Tibial nerve (tissue), 4 donors: ENCODE measurements at regions not wholly inside any gene's neighbourhood (a gene's known extent, or its start where the extent isn't known, plus 50 kb on each side); places are given as distances from the start of the nearest gene placed in this dataset.

Experiments
- DNase-seq, 2 donors: peaks; one replicate each; pipeline ENCODE4 v3.0.0-alpha.2; 2019; ENCODE audit warnings: low spot score in 2 of 2
- H3K27ac ChIP-seq, 4 donors: fragments of 200-600 bp; sonication (generic) in 3 of 4; one replicate each; pipeline ENCODE4 v1.5.1; 2017 to 2019; ENCODE audit warnings: mild to moderate bottlenecking in 1 of 4
- H3K27me3 ChIP-seq, 2 donors: fragments of 200-600 bp; sonication (generic) in 1 of 2; one replicate each; pipeline versions ENCODE4 v1.5.1 to v1.6.0; 2017 to 2019
- H3K36me3 ChIP-seq, 3 donors: fragments of 200-600 bp; sonication (generic); one replicate each; pipeline ENCODE4 v1.5.1; 2018 to 2019
- H3K4me1 ChIP-seq, 4 donors: fragments of 200-600 bp; sonication (generic) in 3 of 4; one replicate each; pipeline ENCODE4 v1.5.1; 2017 to 2019
- H3K4me3 ChIP-seq, 4 donors: fragments of 200-600 bp; sonication (generic) in 3 of 4; one replicate each; pipeline ENCODE4 v1.5.1; 2017 to 2019; ENCODE audit warnings: mild to moderate bottlenecking in 1 of 4, moderate library complexity in 1 of 4
- H3K9me3 ChIP-seq, 4 donors: fragments of 200-600 bp; sonication (generic) in 3 of 4; one replicate each; pipeline ENCODE4 v1.5.1; 2017 to 2019
- CTCF ChIP-seq, 5 experiments: fragments of 200-600 bp in 3 of 5; fragments of 450-650 bp in 2 of 5; sonication (generic) in 3 of 5; IDR thresholded peaks; one replicate each; pipeline ENCODE4 v1.5.1; 2016 to 2019; ENCODE audit warnings: antibody characterized with exemption in 5 of 5, mild to moderate bottlenecking in 3 of 5, moderate library complexity in 2 of 5
- EP300 ChIP-seq, 2 donors: sonication (generic); formaldehyde crosslinking; IDR thresholded peaks; one replicate each; pipeline ENCODE4 v1.6.1; 2017; ENCODE audit warnings: antibody characterized with exemption in 2 of 2, mild to moderate bottlenecking in 1 of 2
- POLR2A ChIP-seq, 2 donors: fragments of 450-650 bp; IDR thresholded peaks; one replicate each; pipeline ENCODE4 v1.6.1; 2017; ENCODE audit warnings: antibody characterized with exemption in 2 of 2, mild to moderate bottlenecking in 2 of 2, moderate library complexity in 2 of 2
- WGBS, 2 donors: methylation state at CpG; one replicate each; pipeline ENCODE4 v1.1.5; 2018; 5-methylcytosine and 5-hydroxymethylcytosine counted together

- no peaks in the 10 kb centered on the region for H3K27me3 ChIP-seq
- DNase-seq = no peak
- no peaks in the 10 kb centered on the region for H3K36me3 ChIP-seq
- H3K27ac ChIP-seq = no peak overlapping the region
- TF ChIP-seq EP300 (IDR thresholded peaks at IDR 0.05) (no peak), POLR2A (IDR thresholded peaks at IDR 0.05) (no peak), CTCF (IDR thresholded peaks at IDR 0.05) (no peak)
- H3K4me1 ChIP-seq = peaks cover 0 to 16% (median 0%) of the 10 kb centered on the region in 4 donors
- H3K4me3 ChIP-seq = no peak overlapping the region
- 45 to 48% methylated on average over 1 of the region's 1 CpG for WGBS, 2 donors
- no peaks in the 10 kb centered on the region for H3K9me3 ChIP-seq
These were observed 69.8 kb upstream of the DTNA start for GRCh38 chr18:34640276-34640675.

DNA sequence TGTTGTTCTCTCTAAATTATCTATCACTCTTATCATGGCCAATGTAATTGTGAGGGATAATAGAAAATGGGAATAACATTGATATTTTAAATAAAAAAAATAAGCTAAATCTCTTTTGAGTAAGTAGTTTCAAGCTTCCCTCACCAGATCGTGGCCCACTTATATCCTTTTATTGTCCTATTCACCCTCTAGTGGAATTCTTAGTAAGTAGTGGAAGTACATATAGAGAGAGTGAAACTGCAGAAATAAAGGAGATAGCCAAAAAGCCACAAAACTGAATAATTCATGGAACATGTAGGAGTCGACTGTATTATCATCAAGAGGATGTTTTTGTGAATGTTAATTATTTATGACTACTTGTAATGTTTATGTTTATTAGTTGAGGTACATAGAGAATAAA, 66.1 kb upstream of the DTNA start:
- peak overlapping the region in 1 of 4 donors; percentile 40 for H3K27ac ChIP-seq
- DNase-seq = no peak
- WGBS, 2 donors = 18 to 19% methylated on average over 2 of the region's 2 CpGs

GRCh38 chr18:34647251-34647650, 62.8 kb upstream of the DTNA start:
- no peak overlapping the region for H3K4me3 ChIP-seq
- H3K27ac ChIP-seq = no peak overlapping the region
- no peaks in the 10 kb centered on the region for H3K9me3 ChIP-seq
- DNase-seq = no peak
- no peaks in the 10 kb centered on the region for H3K36me3 ChIP-seq
- TF ChIP-seq CTCF (IDR thresholded peaks at IDR 0.05) (no peak), POLR2A (IDR thresholded peaks at IDR 0.05) (no peak), EP300 (IDR thresholded peaks at IDR 0.05) (no peak)
- H3K27me3 ChIP-seq = no peaks in the 10 kb centered on the region
- H3K4me1 ChIP-seq = peaks cover 0 to 46% (median 11%) of the 10 kb centered on the region in 4 donors
- WGBS, 2 donors = 85 to 91% methylated on average over 4 of the region's 4 CpGs

More for the DNA sequence above, 66.1 kb upstream of the DTNA start:
- TF ChIP-seq EP300 (IDR thresholded peaks at IDR 0.05) (no peak), CTCF (IDR thresholded peaks at IDR 0.05) (peak in 1 of 5 experiments; percentile 9), POLR2A (IDR thresholded peaks at IDR 0.05) (no peak)
- Histone ChIP-seq H3K4me3 (no peak overlapping the region), H3K4me1 (peaks cover 0 to 28% (median 6%) of the 10 kb centered on the region in 4 donors), H3K36me3 (no peaks in the 10 kb centered on the region), H3K27me3 (no peaks in the 10 kb centered on the region), H3K9me3 (no peaks in the 10 kb centered on the region)

DNA sequence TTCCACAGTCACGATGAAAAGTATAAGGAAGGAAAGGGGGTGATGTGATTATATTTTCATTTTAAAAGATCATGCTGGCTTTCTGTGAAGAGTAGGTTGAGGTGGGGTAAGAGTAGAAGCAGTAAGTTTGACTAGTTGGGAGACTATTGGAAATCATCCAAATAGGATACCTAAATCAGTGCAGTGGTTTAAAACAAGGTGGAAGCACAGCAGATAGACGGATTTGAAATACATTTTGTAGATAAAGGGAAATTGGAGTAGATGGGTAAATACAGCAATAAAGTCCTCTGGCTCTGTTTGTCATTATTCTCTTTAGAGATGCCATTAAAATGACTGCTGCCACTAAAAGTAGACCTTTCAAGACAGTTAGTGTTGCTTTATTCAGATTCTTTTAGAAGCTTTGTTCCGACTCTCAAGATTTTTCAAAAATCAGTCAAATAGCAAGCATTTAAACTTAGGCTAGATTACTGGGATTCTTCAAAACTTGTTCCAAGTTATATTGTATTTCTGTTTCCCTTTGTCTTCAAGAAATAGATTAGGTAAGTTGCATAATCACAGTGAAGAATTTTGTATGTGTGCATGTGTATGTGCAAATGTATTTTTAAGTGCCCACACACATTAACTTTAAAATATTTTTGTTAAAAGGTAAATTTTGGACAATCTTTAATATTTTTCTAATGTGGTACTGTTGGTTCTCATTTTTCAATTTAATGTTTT, 61.7 kb upstream of the DTNA start:
- Histone ChIP-seq H3K27ac (peak overlapping the region in 1 of 4 donors; percentile 8), H3K4me1 (peaks cover 0 to 46% (median 11%) of the 10 kb centered on the region in 4 donors), H3K4me3 (no peak overlapping the region), H3K36me3 (no peaks in the 10 kb centered on the region), H3K27me3 (no peaks in the 10 kb centered on the region), H3K9me3 (no peaks in the 10 kb centered on the region)
- WGBS, 2 donors = 69% methylated on average over 3 of the region's 3 CpGs
- TF ChIP-seq POLR2A (IDR thresholded peaks at IDR 0.05) = no peak
- no peak for TF ChIP-seq EP300 (IDR thresholded peaks at IDR 0.05)
- TF ChIP-seq CTCF (IDR thresholded peaks at IDR 0.05) = no peak
- DNase-seq = no peak

- H3K4me1 ChIP-seq = peaks cover 0 to 41% (median 11%) of the 10 kb centered on the region in 4 donors
- whole genome bisulfite sequencing, 2 donors = 19 to 31% methylated on average over 4 of the region's 4 CpGs
These were observed 61.0 kb upstream of the DTNA start for GRCh38 chr18:34649080-34649479.

More at GRCh38 chr18:34649080-34649479, 61.0 kb upstream of the DTNA start:
- H3K4me3 ChIP-seq = no peak overlapping the region
- no peaks in the 10 kb centered on the region for H3K9me3 ChIP-seq
- H3K36me3 ChIP-seq = no peaks in the 10 kb centered on the region
- H3K27ac ChIP-seq = no peak overlapping the region
- no peak for TF ChIP-seq EP300 (IDR thresholded peaks at IDR 0.05)
- no peak for DNase-seq
- H3K27me3 ChIP-seq = no peaks in the 10 kb centered on the region
